ENCODE measurements at regions not wholly inside any gene's neighbourhood (a gene's known extent, or its start where the extent isn't known, plus 50 kb on each side); places are given as distances from the start of the nearest gene placed in this dataset.
"Not testable (repeated sequence)": the region's sequence is repeated elsewhere in the genome, so short reads cannot be mapped to it uniquely, and the experiment has no call there.

DNA sequence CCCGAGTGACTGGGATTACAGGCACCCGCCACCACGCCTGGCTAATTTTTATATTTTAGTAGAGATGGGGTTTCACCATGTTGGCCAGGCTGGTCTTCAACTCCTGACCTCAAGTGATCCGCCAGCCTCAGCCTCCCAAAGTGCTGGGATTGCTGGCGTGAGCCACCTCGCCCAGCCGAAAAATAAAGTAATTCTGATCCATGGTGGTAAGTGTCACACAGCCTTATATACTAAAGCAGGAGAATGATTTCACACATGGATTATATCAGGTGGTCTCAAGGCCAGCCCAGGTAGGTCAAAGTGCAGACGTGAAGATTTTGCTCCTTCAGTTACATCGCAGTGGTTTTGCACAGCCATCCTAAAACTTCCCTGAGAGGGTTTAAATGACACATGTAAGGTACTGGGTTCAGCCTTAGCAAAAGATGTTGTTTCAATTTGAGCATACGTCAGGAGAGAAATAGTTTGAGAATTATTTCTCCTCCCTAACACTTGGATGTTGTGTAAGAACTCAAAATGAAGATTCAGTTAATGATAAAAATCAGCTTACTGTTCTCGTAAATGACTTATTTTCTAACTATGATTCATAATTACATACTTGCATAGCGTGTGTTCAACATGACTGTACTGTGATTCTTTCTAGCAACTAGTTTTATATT is 93.0 kb upstream of the SLC39A10 start:
- Histone ChIP-seq H3K4me1 (replicated peaks in 1 of 2) (no peaks in the 10 kb centered on the region), H3K4me3 (no peak overlapping the region), H3K27ac (no peak overlapping the region)
- peak in 3 of 8 experiments; percentile 51 to 93 (median 52) for ATAC-seq (replicated peaks in 6 of 8)
- WGBS, 10 experiments = 24 to 100% (median 84%) methylated on average over 1 to 12 of the region's 12 CpGs
- in situ Hi-C loops (cut with MboI; ENCODE audit: low pct_unique_long_range_greater_than_20kb in 2 of 9, low sequenced_read_pairs in 9 of 9, unreplicated experiment in 9 of 9) = no loop called here

DNA sequence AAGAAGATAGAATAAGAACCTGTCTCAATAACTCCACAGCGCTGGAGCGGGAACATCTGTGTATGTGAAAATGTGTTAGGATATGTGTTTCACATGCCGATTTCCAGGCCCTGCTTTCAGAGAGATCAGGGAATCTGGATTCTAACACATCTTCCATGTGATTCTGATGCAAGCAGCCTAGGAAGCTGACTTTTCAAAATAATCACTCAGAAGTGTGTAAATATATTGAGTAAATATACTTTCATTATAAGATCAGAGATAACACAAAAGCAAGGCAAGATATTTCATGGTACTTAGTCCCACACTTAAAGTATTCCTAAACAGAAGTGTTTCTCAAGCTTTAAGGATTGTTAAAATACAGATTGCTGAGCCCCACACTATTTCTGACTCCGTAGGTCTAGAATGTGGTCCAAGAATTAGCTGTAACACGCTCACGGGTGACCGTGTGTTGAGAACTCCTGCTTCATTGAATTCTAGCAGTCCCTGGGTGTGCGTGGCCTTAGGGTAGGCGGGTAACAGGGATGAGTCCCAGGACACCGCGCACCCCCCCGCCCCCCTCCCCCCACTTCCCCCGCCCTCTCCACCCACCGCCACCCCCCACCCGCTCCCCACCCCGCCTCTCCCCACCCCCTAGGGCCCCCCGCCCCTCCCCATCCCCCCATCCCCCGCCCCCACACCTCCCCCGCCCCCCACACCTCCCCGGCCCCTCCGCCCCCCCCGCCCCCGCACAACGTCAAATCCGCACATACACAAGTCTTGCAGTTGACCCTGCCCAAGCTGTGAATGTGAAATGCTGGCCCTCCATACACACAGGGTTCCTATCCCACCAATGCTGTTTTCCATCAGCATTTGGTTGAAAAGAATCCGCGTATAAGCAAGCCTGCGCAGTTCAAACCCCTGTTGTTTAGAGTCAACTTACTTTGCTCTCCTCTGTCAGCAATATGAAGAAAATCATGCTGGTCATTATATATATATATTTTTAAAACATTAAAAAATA is 94.2 kb upstream of the SLC39A10 start:
- Histone ChIP-seq H3K27ac (no peak overlapping the region), H3K4me3 (no peak overlapping the region), H3K4me1 (replicated peaks in 1 of 2) (no peaks in the 10 kb centered on the region)
- no peak for ATAC-seq (replicated peaks in 6 of 8)
- in situ Hi-C loops (cut with MboI; ENCODE audit: low pct_unique_long_range_greater_than_20kb in 2 of 9, low sequenced_read_pairs in 9 of 9, unreplicated experiment in 9 of 9) = no loop called here
- 61 to 100% (median 90%) methylated on average over 2 to 8 of the region's 28 CpGs; no CpG with 5 or more reads in 2 of the 10 experiments for WGBS, 10 experiments

DNA sequence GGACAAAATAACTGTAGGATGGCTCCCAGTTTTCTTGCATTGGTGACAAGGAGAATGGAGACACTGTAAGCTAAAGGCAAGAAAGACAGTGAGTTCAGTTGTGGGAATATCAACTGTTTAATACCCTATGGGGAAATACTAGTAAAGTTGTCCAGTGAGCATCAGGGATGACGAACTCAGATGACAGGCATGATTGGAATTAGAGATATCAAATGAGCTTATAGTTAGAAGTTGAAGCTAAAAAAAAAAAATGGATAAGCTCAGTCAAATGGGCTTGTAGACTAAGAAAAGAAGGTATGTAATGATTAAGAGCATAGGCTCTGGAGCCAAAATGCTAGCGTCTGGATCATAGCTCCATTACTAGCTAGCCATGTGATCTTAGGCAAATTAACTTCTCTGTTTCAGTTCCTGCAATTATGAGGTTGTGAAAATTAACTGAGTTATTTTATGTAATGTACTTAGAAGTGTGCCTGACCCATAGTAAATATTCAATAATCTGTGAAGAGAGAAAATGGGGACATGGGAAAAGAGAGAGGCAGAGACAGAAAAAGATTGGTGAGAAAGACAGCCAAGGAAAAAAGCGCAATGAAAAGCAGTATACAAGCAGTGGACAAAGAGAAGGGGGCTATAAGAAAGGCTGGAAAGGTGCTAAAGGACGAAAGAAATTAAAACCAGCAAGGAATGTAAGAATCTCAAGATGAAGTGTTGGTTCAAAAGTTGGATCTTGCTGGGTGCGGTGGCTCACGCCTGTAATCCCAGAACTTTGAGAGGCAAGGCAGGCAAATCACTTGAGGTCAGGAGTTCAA is 95.7 kb upstream of the SLC39A10 start:
- Histone ChIP-seq H3K4me3 (no peak overlapping the region), H3K27ac (no peak overlapping the region), H3K4me1 (replicated peaks in 1 of 2) (no peaks in the 10 kb centered on the region)
- in situ Hi-C loops (cut with MboI; ENCODE audit: low pct_unique_long_range_greater_than_20kb in 2 of 9, low sequenced_read_pairs in 9 of 9, unreplicated experiment in 9 of 9) = no loop called here
- peak in 1 of 8 experiments; percentile 31 for ATAC-seq (replicated peaks in 6 of 8)
- 50 to 98% (median 88%) methylated on average over 3 to 6 of the region's 6 CpGs for WGBS, 10 experiments

DNA sequence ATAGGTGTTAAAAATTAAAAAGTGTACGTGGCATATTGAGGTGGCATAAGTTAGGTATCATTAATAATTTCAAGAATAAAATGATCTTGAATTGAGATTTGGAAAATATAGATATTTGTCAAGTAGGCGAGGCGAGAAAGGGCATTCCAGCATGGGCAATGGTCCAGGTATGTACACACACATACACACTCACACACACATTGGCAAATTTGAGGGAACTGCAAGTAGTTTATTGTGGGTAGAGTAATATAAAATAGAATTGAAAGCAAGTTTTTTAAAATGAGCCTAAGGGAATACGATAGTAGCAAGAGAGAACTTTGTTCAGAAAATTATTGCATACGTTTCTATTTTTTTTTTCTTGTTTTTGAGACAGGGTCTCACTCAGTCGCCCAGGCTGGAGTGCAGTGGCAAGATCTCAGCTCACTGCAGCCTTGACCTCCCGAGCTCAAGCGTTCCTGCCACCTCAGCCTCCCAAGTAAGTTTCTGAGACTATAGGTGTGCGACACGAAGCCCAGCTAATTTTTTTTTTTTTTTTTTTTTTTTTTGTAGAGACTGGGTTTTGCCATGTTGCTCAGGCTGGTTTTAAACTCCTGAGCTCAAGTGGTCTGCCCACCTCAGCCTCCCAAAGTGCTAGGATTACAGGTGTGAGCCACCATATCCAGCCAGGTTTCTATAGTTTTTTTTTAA is 96.7 kb upstream of the SLC39A10 start:
- no peak for ATAC-seq (replicated peaks in 6 of 8)
- H3K27ac ChIP-seq = no peak overlapping the region
- no peak overlapping the region for H3K4me3 ChIP-seq
- WGBS, 10 experiments = 0 to 92% (median 70%) methylated on average over 1 to 10 of the region's 10 CpGs
- no peaks in the 10 kb centered on the region for H3K4me1 ChIP-seq (replicated peaks in 1 of 2)
- in situ Hi-C loops (cut with MboI; ENCODE audit: low pct_unique_long_range_greater_than_20kb in 2 of 9, low sequenced_read_pairs in 9 of 9, unreplicated experiment in 9 of 9) = no loop called here

DNA sequence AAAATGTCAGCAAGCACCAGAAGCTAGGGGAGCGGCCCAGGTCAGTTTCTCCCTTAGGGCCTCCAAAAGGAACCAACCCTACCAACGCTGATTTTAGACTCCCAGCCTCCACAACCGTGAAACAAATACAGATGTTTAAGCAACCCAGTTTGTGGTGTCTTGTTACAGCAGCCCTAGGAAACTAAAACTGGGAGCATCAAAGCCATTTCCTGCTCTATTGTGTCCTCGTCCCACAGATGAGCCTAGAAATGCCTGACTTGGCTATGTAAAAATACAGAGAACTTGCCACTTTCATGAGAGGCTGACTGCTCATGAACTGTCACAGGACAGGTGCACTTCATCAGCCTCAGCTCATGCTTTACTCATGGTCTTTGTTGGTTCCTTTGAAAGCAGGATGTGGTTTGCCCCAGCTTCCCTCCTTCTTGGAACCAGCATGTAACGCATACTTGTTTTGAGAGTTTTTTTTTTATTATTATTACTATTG is 97.6 kb upstream of the SLC39A10 start:
- in situ Hi-C loops (cut with MboI; ENCODE audit: low pct_unique_long_range_greater_than_20kb in 2 of 9, low sequenced_read_pairs in 9 of 9, unreplicated experiment in 9 of 9) = no loop called here
- Histone ChIP-seq H3K27ac (no peak overlapping the region), H3K4me3 (no peak overlapping the region), H3K4me1 (replicated peaks in 1 of 2) (no peaks in the 10 kb centered on the region)
- 40 to 89% (median 62%) methylated on average over 1 to 5 of the region's 5 CpGs; no CpG with 5 or more reads in 2 of the 10 experiments for whole genome bisulfite sequencing, 10 experiments
- ATAC-seq (replicated peaks in 6 of 8) = no peak

DNA sequence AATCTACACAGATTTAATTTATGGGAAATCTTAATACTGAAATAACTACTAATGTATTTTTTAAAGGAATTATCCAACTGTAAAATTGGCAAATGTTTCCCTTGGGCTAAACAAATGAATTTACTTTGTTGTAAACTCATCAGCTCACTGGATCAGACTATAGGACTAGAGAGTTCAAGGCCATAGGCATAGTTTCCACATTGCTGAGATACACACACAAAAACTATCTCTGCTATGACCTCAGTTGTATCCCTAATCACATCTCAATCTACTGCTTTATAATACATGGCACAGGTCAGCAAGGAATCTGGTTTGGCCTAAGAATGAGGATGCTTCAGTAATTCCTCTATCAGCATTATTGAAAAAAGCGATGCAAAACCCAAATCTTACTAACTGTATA is 101.1 kb upstream of the SLC39A10 start:
- Histone ChIP-seq H3K4me3 (no peak overlapping the region), H3K4me1 (replicated peaks in 1 of 2) (no peaks in the 10 kb centered on the region), H3K27ac (no peak overlapping the region)
- 75 to 100% (median 100%) methylated on average over 1 of the region's 1 CpG; no CpG with 5 or more reads in 2 of the 10 experiments for WGBS, 10 experiments
- ATAC-seq (replicated peaks in 6 of 8) = no peak
- in situ Hi-C loops (cut with MboI; ENCODE audit: low pct_unique_long_range_greater_than_20kb in 2 of 9, low sequenced_read_pairs in 9 of 9, unreplicated experiment in 9 of 9) = no loop called here

DNA sequence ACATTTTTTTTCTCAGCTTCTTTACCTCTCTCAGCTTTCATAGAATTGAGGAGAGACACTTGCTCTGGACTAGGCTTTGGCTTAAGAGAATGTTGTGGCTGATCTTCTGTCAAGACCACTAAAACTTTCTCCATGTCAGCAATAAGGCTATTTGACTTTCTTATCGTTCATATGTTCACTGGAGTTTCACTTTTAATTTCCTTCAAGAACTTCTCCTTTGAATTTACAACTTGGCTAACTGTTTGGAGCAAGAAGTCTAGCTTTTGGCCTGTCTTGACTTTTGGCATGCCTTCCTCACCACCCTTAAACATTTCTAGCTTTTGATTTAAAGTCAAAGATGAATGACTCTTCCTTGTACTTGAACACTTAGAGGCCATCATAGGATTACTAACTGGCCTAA is 104.4 kb upstream of the SLC39A10 start:
- no peak overlapping the region for H3K27ac ChIP-seq
- in situ Hi-C loops (cut with MboI; ENCODE audit: low pct_unique_long_range_greater_than_20kb in 2 of 9, low sequenced_read_pairs in 9 of 9, unreplicated experiment in 9 of 9) = no loop called here
- no peak overlapping the region for H3K4me3 ChIP-seq
- ATAC-seq (replicated peaks in 6 of 8) = no peak
- no peaks in the 10 kb centered on the region for H3K4me1 ChIP-seq (replicated peaks in 1 of 2)
- WGBS, 10 experiments = 60 to 100% (median 85%) methylated on average over 1 of the region's 1 CpG; no CpG with 5 or more reads in 2 of the 10 experiments

DNA sequence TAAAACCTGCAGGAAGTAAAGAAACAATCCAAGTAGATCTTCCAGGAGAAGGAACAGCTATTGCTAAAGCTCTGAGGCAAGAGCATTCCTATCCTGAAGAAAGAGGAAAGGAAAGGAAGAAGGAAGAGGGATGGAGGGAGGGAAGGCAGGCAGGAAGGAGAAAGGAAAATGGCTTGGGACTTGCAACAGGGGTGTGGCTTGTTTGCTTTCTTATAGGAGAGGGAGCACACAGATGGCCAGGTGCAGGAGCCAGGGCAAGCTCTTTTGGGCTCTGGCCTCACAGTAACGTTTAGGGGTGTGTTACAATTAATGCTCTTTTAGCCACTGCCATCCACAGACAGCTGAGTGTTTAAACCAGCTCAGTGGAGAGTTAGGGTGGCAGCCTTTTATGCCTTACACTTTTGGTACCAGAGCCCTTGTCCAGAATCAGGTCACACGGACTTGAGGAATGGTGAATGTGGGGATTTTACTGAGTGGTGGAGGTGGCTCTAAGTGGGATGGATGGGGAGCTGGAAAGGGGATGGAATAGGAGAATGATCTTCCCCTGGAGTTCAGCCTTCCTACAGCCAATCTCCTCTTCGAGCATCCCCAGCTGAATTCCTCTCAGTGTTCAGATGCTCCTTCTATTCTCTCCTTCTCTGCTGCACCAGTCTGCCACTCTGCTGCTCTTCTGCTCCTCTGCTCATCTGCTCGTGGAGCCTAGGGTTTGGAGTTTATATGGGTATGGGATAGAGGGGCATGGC is 108.7 kb upstream of the SLC39A10 start:
- no peak for ATAC-seq (replicated peaks in 6 of 8)
- Histone ChIP-seq H3K4me3 (no peak overlapping the region), H3K4me1 (replicated peaks in 1 of 2) (no peaks in the 10 kb centered on the region), H3K27ac (no peak overlapping the region)
- in situ Hi-C loops (cut with MboI; ENCODE audit: low pct_unique_long_range_greater_than_20kb in 2 of 9, low sequenced_read_pairs in 9 of 9, unreplicated experiment in 9 of 9) = no loop called here
- 27 to 100% (median 61%) methylated on average over 1 to 4 of the region's 4 CpGs; no CpG with 5 or more reads in 3 of the 10 experiments for WGBS, 10 experiments

DNA sequence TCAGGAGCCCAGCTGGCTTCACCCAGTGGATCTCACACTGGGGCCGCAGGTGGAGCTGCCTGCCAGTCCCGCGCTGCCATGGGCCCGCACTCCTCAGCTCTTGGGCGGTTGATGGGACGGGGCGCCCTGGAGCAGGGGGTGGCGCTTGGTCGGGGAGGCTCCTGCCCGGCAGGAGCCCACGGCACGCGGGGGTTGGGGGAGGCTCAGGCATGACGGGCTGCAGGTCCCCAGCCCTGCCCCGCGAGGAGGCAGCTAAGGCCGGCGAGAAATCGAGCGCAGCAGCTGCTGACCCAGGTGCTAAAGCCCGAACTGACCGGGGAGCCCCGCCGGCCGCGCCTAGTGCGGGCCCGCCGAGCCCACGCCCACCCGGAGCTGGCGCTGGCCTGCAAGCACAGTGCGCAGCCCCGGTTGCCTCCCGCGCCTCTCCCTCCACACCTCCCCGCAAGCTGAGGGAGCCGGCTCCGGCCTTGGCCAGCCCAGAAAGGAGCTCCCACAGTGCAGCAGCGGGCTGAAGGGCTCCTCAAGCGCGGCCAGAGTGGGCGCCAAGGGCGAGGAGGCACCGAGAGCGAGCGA is 109.7 kb upstream of the SLC39A10 start:
- H3K4me1 ChIP-seq (replicated peaks in 1 of 2); in situ Hi-C loops (cut with MboI; ENCODE audit: low pct_unique_long_range_greater_than_20kb in 2 of 9, low sequenced_read_pairs in 9 of 9, unreplicated experiment in 9 of 9); H3K27ac ChIP-seq; ATAC-seq (replicated peaks in 6 of 8); H3K4me3 ChIP-seq: not testable (repeated sequence)
- WGBS, 10 experiments = 80 to 100% (median 95%) methylated on average over 2 to 3 of the region's 47 CpGs; no CpG with 5 or more reads in 6 of the 10 experiments

DNA sequence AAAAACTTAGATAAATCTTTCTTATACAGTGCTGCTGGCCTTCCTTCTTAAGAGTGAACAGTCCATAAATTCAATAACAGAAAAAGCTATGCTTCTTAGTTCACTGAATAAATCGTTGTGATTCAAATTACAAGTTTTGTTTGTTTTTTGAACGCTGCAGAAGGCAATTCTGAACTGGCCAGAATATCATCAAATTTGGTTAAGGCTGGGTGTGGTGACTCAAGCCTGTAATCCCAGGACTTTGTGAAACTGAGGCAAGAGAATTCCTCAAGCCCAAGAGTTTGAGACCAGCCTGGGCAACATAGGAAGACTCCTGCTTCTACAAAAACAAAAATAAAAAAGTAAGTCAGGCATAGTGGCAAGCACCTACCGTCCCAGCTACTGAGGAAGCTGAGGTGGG is 111.2 kb upstream of the SLC39A10 start:
- Histone ChIP-seq H3K27ac (no peak overlapping the region), H3K4me3 (no peak overlapping the region), H3K4me1 (replicated peaks in 1 of 2) (no peaks in the 10 kb centered on the region)
- WGBS, 10 experiments = 71 to 100% (median 93%) methylated on average over 1 to 3 of the region's 3 CpGs; no CpG with 5 or more reads in 1 of the 10 experiments
- in situ Hi-C loops (cut with MboI; ENCODE audit: low pct_unique_long_range_greater_than_20kb in 2 of 9, low sequenced_read_pairs in 9 of 9, unreplicated experiment in 9 of 9) = no loop called here
- ATAC-seq (replicated peaks in 6 of 8) = no peak

DNA sequence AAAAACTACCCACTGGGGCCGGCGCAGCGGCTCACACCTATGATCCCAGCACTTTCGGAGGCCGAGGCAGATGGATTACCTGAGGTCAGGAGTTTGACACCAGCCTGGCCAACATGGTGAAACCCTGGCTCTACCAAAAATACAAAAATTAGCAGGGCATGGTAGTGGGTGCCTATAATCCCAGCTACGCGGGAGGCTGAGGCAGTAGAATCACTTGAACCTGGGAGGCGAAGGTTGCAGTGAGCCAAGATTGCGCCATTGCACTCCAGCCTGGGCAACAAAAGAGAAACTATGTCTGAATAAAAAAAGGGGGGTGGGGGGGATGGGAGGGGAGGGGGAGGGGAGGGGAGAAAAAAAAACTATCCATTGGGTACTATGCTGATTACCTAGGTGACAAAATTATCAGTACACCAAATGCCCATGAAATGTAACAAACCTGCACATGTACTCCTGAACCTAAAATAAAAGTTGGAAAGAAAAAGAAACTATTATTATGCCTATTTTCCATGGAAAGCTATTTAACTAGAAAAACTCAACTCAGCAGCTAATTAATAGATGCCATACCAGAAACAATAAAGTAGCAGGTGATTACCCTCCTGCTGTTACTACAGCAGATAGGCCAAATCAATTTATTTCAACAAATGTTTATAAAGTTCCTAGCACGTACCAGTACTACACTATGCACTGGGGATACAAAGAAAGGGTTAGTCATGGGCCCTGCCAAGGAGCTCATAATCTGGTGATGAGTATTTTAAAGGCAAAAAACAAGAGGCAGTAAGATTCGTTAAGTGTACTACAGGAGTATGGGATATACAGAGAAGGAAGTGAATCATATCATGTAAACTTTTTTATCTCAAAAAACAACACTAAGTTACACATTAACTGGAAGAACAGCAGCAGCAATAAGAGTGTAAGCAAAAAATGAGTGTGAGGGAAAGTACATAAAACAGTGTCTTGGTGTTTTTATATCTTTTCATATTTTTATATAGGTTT is 112.8 kb upstream of the SLC39A10 start:
- Histone ChIP-seq H3K4me1 (replicated peaks in 1 of 2) (no peaks in the 10 kb centered on the region), H3K4me3 (no peak overlapping the region), H3K27ac (no peak overlapping the region)
- 47 to 100% (median 92%) methylated on average over 1 to 11 of the region's 11 CpGs for WGBS, 10 experiments
- no peak for ATAC-seq (replicated peaks in 6 of 8)
- in situ Hi-C loops (cut with MboI; ENCODE audit: low pct_unique_long_range_greater_than_20kb in 2 of 9, low sequenced_read_pairs in 9 of 9, unreplicated experiment in 9 of 9) = no loop called here

Measured in motor neuron (in vitro differentiated cells).